ENCODE measurements at regions not wholly inside any gene's neighbourhood (a gene's known extent, or its start where the extent isn't known, plus 50 kb on each side); places are given as distances from the start of the nearest gene placed in this dataset.

DNA sequence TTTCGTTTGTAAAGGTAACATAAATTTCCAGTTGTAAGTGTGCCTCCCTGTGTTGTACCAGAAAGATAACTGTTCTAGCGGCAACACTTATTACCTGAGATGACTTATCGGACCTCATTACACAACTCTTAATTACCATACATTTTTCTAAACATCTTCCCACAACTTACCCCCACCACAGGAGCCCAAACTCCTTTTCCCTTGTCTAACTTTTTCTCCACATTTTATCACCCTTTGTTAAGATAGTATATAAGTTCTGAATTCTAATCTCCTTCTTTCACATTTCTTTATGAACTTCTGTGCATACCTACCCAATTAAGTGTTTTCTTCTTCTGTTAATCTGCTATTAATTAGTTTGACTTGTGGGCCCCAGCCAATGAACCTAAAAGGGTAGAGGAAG lies 143.7 kb upstream of the CAMK1G start:
- no peak overlapping the region for H2AFZ ChIP-seq (ENCODE audit: insufficient read depth, low read depth, low read length, poor library complexity, severe bottlenecking)
- Mint-ChIP-seq H3K36me3 (no peaks in the 10 kb centered on the region), H3K9me3 (peaks cover 0 to 7% (median 3%) of the 10 kb centered on the region in 7 donors), H3K4me1 (no peaks in the 10 kb centered on the region), H3K27ac (no peak overlapping the region), H3K27me3 (ENCODE audit: low read depth in 3 of 3) (peaks cover 0 to 4% (median 2%) of the 10 kb centered on the region in 3 donors), H3K4me3 (no peak overlapping the region)
- no peaks in the 10 kb centered on the region for H3K4me1 ChIP-seq (ENCODE audit: control insufficient read depth in 1 of 2, insufficient read depth in 2 of 2, low read length in 2 of 2)
- H3K9me3 ChIP-seq (replicated peaks in 1 of 2; ENCODE audit: control insufficient read depth in 1 of 2, insufficient read depth in 1 of 2, low read length in 2 of 2): no peaks in the 10 kb centered on the region
- 100% methylated on average over 1 of the region's 3 CpGs for WGBS (ENCODE audit: insufficient coverage)
- H3K27ac ChIP-seq (ENCODE audit: low read depth in 1 of 2, low read length in 2 of 2): no peak overlapping the region
- H3K9ac ChIP-seq (ENCODE audit: insufficient read depth, low read length, poor library complexity, severe bottlenecking): no peak overlapping the region
- no peak for TF ChIP-seq CTCF (IDR thresholded peaks at IDR 0.05)
- no peaks in the 10 kb centered on the region for H3K36me3 ChIP-seq (replicated peaks in 1 of 2; ENCODE audit: control insufficient read depth in 1 of 2, insufficient read depth in 2 of 2, low read length in 2 of 2)
- H3K4me2 ChIP-seq (replicated peaks; ENCODE audit: extremely low read depth, low read length, poor library complexity, severe bottlenecking): no peak overlapping the region
- no peaks in the 10 kb centered on the region for H3K27me3 ChIP-seq (ENCODE audit: control insufficient read depth in 2 of 2, insufficient read depth in 2 of 2, low read length in 2 of 2)
- no peak overlapping the region for H3K4me3 ChIP-seq (replicated peaks in 1 of 3; ENCODE audit: low read depth in 2 of 3, low read length in 3 of 3)
- no peak for DNase-seq
- no peaks in the 10 kb centered on the region for H3K79me2 ChIP-seq (ENCODE audit: insufficient read depth, low read length)
- intact Hi-C loops (cut with micrococcal nuclease): loop anchor here in 1 of 2 donors (10.0 kb wide), 1 partner anchor 235 kb away; no protein-coding TSS in a partner anchor
- no peaks in the 10 kb centered on the region for H4K20me1 ChIP-seq (ENCODE audit: insufficient read depth, low read length)

DNA sequence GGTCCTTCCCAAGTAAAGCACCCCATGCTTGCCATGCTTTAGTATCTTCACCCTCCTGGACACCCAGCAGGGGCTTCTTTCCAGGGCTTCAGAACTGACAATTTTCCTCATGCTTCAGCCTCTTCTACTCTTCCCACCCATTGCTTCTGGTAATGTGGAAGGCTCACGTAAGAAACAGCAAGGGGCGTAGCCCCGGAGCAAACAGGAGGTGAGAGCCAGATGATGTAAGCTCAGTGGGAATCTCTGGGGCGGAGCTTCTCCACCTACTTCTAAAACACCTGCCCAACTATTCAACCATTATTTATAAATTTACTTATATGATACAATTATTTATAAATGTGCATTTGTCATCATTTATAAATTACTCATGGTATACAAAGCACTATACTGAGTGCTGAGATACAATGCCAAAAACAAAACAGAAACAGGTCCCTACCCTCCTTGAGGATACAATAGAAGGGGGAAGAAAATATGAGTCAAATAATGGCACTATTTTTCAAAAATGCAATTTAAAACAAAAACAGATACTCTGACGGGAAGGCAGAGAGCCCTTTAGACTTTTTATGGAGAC lies 140.1 kb upstream of the CAMK1G start:
- no peaks in the 10 kb centered on the region for H3K9me3 ChIP-seq (replicated peaks in 1 of 2; ENCODE audit: control insufficient read depth in 1 of 2, insufficient read depth in 1 of 2, low read length in 2 of 2)
- no peaks in the 10 kb centered on the region for H3K27me3 ChIP-seq (ENCODE audit: control insufficient read depth in 2 of 2, insufficient read depth in 2 of 2, low read length in 2 of 2)
- no CpG with 5 or more reads among the region's 5 CpGs for WGBS (ENCODE audit: insufficient coverage)
- intact Hi-C loops (cut with micrococcal nuclease): no loop called here
- Mint-ChIP-seq H3K27me3 (ENCODE audit: low read depth in 3 of 3) (peaks cover 0 to 6% (median 6%) of the 10 kb centered on the region in 3 donors), H3K27ac (no peak overlapping the region), H3K4me1 (no peaks in the 10 kb centered on the region), H3K9me3 (peaks cover 0 to 7% (median 5%) of the 10 kb centered on the region in 7 donors), H3K4me3 (no peak overlapping the region), H3K36me3 (no peaks in the 10 kb centered on the region)
- no peaks in the 10 kb centered on the region for H4K20me1 ChIP-seq (ENCODE audit: insufficient read depth, low read length)
- H3K4me1 ChIP-seq (ENCODE audit: control insufficient read depth in 1 of 2, insufficient read depth in 2 of 2, low read length in 2 of 2): no peaks in the 10 kb centered on the region
- H3K27ac ChIP-seq (ENCODE audit: low read depth in 1 of 2, low read length in 2 of 2): no peak overlapping the region
- DNase-seq: no peak
- no peak for TF ChIP-seq CTCF (IDR thresholded peaks at IDR 0.05)
- H3K4me2 ChIP-seq (replicated peaks; ENCODE audit: extremely low read depth, low read length, poor library complexity, severe bottlenecking): no peak overlapping the region
- no peaks in the 10 kb centered on the region for H3K79me2 ChIP-seq (ENCODE audit: insufficient read depth, low read length)
- H3K36me3 ChIP-seq (replicated peaks in 1 of 2; ENCODE audit: control insufficient read depth in 1 of 2, insufficient read depth in 2 of 2, low read length in 2 of 2): no peaks in the 10 kb centered on the region
- no peak overlapping the region for H2AFZ ChIP-seq (ENCODE audit: insufficient read depth, low read depth, low read length, poor library complexity, severe bottlenecking)
- no peak overlapping the region for H3K4me3 ChIP-seq (replicated peaks in 1 of 3; ENCODE audit: low read depth in 2 of 3, low read length in 3 of 3)
- no peak overlapping the region for H3K9ac ChIP-seq (ENCODE audit: insufficient read depth, low read length, poor library complexity, severe bottlenecking)
